Upper lobe of left lung (tissue), 4 donors: ENCODE measurements at regions not wholly inside any gene's neighbourhood (a gene's known extent, or its start where the extent isn't known, plus 50 kb on each side); places are given as distances from the start of the nearest gene placed in this dataset.

ENCODE experiments used
- EP300 ChIP-seq, 4 donors: sonication (generic); formaldehyde crosslinking; IDR thresholded peaks; one replicate each; pipeline ENCODE4 v1.5.1; 2017; ENCODE audit warnings: antibody characterized with exemption in 4 of 4, control low read depth in 2 of 4
- POLR2AphosphoS5 ChIP-seq, 2 donors: sonication (generic); formaldehyde crosslinking; IDR thresholded peaks; one replicate each; pipeline ENCODE4 v1.5.1; 2017; ENCODE audit warnings: antibody characterized with exemption in 2 of 2
- TF ChIP-seq, protein P1 (sequence below), 6 experiments: fragments of 450-650 bp in 4 of 6; fragments of 200-600 bp in 2 of 6; sonication (generic) in 2 of 6; IDR thresholded peaks; one replicate each; pipeline ENCODE4 v1.5.1; 2016 to 2019; ENCODE audit warnings: antibody characterized with exemption in 6 of 6

GRCh38 chr2:167834707-167835106, 412.7 kb downstream of the STK39 start:
- TF ChIP-seq, protein P1, sequence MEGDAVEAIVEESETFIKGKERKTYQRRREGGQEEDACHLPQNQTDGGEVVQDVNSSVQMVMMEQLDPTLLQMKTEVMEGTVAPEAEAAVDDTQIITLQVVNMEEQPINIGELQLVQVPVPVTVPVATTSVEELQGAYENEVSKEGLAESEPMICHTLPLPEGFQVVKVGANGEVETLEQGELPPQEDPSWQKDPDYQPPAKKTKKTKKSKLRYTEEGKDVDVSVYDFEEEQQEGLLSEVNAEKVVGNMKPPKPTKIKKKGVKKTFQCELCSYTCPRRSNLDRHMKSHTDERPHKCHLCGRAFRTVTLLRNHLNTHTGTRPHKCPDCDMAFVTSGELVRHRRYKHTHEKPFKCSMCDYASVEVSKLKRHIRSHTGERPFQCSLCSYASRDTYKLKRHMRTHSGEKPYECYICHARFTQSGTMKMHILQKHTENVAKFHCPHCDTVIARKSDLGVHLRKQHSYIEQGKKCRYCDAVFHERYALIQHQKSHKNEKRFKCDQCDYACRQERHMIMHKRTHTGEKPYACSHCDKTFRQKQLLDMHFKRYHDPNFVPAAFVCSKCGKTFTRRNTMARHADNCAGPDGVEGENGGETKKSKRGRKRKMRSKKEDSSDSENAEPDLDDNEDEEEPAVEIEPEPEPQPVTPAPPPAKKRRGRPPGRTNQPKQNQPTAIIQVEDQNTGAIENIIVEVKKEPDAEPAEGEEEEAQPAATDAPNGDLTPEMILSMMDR (IDR thresholded peaks at IDR 0.05): no peak
- TF ChIP-seq EP300 (IDR thresholded peaks at IDR 0.05) (no peak), POLR2AphosphoS5 (IDR thresholded peaks at IDR 0.05) (no peak)
